ENCODE measurements at regions not wholly inside any gene's neighbourhood (a gene's known extent, or its start where the extent isn't known, plus 50 kb on each side); places are given as distances from the start of the nearest gene placed in this dataset.

DNA sequence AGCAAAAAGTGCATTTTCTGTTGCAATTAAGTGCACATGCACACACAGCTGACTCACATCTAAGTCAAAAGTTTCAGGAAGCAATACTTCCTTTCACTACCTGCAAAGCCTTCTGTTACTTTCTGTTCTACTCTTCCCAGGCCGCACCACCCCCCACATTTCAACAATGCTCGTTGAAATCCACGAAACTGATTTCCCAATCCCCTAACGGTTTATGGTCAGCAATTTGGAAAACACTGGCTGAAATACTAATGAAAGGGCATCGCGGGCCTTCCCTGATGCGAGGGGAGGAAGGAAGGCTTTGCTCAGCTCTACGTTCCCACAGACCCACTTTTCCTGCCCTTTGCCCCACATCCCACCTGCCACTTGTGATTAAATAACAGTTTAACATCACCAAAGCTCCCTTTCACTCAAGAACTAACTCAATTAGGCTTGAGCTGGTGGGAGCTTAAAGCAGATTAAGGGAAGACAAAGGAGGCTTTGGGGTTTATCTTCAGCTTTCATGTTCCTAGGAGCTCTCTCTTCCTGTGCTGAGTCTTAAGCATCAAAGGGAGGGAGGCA, 243.2 kb upstream of the RAB4A start:
- TF ChIP-seq, protein P1, sequence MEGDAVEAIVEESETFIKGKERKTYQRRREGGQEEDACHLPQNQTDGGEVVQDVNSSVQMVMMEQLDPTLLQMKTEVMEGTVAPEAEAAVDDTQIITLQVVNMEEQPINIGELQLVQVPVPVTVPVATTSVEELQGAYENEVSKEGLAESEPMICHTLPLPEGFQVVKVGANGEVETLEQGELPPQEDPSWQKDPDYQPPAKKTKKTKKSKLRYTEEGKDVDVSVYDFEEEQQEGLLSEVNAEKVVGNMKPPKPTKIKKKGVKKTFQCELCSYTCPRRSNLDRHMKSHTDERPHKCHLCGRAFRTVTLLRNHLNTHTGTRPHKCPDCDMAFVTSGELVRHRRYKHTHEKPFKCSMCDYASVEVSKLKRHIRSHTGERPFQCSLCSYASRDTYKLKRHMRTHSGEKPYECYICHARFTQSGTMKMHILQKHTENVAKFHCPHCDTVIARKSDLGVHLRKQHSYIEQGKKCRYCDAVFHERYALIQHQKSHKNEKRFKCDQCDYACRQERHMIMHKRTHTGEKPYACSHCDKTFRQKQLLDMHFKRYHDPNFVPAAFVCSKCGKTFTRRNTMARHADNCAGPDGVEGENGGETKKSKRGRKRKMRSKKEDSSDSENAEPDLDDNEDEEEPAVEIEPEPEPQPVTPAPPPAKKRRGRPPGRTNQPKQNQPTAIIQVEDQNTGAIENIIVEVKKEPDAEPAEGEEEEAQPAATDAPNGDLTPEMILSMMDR (IDR thresholded peaks at IDR 0.05) = no peak
- TF ChIP-seq POLR2A (IDR thresholded peaks at IDR 0.05) = no peak

Measured in breast epithelium (tissue), 3 donors.